Panc1 (cell line): ENCODE measurements at regions not wholly inside any gene's neighbourhood (a gene's known extent, or its start where the extent isn't known, plus 50 kb on each side); places are given as distances from the start of the nearest gene placed in this dataset.

Source experiments
- ATAC-seq: fragments of 200-7000 bp; cut with Tn5 transposase; 2 replicates; pipeline ENCODE4 v1.9.1; 2020; ENCODE audit warnings: mild to moderate bottlenecking, moderate library complexity
- BruUV-seq: library from RNA; stranded (reverse); fragments of 400-500 nt; replicated peaks from 2 replicates; lab custom pipeline; 2021; lab: Mats Ljungman, UMichigan
- CTCF ChIA-PET: fragments of 300-600 bp; sonication (Branson Sonifier 250); formaldehyde crosslinking; loops from one replicate; lab custom pipeline; 2022; ENCODE audit warnings: antibody characterized with exemption; lab: Charles Lee
- POLR2A ChIA-PET: fragments of 300-600 bp; sonication (Branson Sonifier 250); formaldehyde crosslinking; loops from one replicate; lab custom pipeline; 2022; ENCODE audit warnings: antibody characterized with exemption; lab: Charles Lee
- DNase-seq: peaks from one replicate; pipeline ENCODE4 v3.0.0-alpha.2; 2010; ENCODE audit warnings: low read depth, low spot score
- H3K27ac ChIP-seq: 2 replicates; pipeline ENCODE4 v1.5.1; 2011; ENCODE audit warnings: mild to moderate bottlenecking, low read length, inconsistent platforms
- H3K27me3 ChIP-seq: fragments of 200-500 bp; sonication (Bioruptor generic); 2 replicates; pipeline ENCODE4 v1.6.0; 2014; ENCODE audit warnings: low read length, inconsistent platforms; ENCODE audit not compliant: control insufficient read depth, insufficient read depth
- H3K36me3 ChIP-seq: fragments of 200-500 bp; sonication (Bioruptor generic); 2 replicates; pipeline ENCODE4 v1.5.1; 2014; ENCODE audit warnings: inconsistent platforms, mild to moderate bottlenecking, low read length, moderate library complexity; ENCODE audit not compliant: control insufficient read depth, insufficient read depth
- H3K4me1 ChIP-seq: 2 replicates; pipeline ENCODE4 v1.5.1; 2011; ENCODE audit warnings: inconsistent platforms, mild to moderate bottlenecking, low read length, moderate library complexity; ENCODE audit not compliant: control insufficient read depth, insufficient read depth
- H3K4me3 ChIP-seq, 2 experiments: 2 replicates each; pipeline ENCODE4 v1.5.1; 2011 to 2012; ENCODE audit warnings: low read depth in 2 of 2, low read length in 2 of 2, mild to moderate bottlenecking in 2 of 2, inconsistent platforms in 1 of 2, moderate library complexity in 1 of 2
- H3K9me3 ChIP-seq: fragments of 200-500 bp; sonication (Bioruptor generic); 2 replicates; pipeline ENCODE4 v1.5.1; 2014; ENCODE audit warnings: low read depth, mild to moderate bottlenecking, inconsistent platforms, low read length, moderate library complexity; ENCODE audit not compliant: control insufficient read depth, insufficient read depth
- CTCF ChIP-seq: fragments of 450-650 bp; IDR thresholded peaks from 2 replicates; pipeline ENCODE4 v1.5.1; 2017; ENCODE audit warnings: mild to moderate bottlenecking
- POLR2AphosphoS5 ChIP-seq: IDR thresholded peaks from 2 replicates; pipeline ENCODE4 v1.6.1; 2012; ENCODE audit warnings: mild to moderate bottlenecking, low read depth, low read length, moderate library complexity
- REST ChIP-seq, 2 experiments: IDR thresholded peaks; 2 replicates each; pipeline ENCODE4 v1.6.1; 2011 to 2012; ENCODE audit warnings: low read depth in 2 of 2, control low read depth in 1 of 2, low read length in 1 of 2, mild to moderate bottlenecking in 1 of 2, moderate library complexity in 1 of 2; ENCODE audit not compliant: insufficient read depth in 1 of 2
- SIN3A ChIP-seq: IDR thresholded peaks from 2 replicates; pipeline ENCODE4 v1.6.1; 2012; ENCODE audit warnings: low read depth, mild to moderate bottlenecking, low read length, moderate library complexity, borderline replicate concordance; ENCODE audit not compliant: insufficient read depth
- TCF7L2 ChIP-seq: IDR thresholded peaks from 2 replicates; pipeline ENCODE4 v1.6.1; 2011; ENCODE audit warnings: mild to moderate bottlenecking, low read depth, low read length, inconsistent platforms
- in situ Hi-C: cut with HindIII; loops from 2 replicates; pipeline ENCODE4 v1.10.0; 2016; ENCODE audit warnings: low sequenced_read_pairs, low pct_unique_long_range_greater_than_20kb
- intact Hi-C: fragments of 100-400 bp; cut with micrococcal nuclease; formaldehyde crosslinking; loops from one replicate; pipeline ENCODE4 v1.10.0; 2022; ENCODE audit not compliant: unreplicated experiment

GRCh38 chr14:97097296-97097695 is 300.1 kb downstream of the VRK1 start:
- Histone ChIP-seq H3K27ac (no peak overlapping the region), H3K4me3 (no peak overlapping the region), H3K27me3 (no peaks in the 10 kb centered on the region), H3K36me3 (no peaks in the 10 kb centered on the region), H3K9me3 (no peaks in the 10 kb centered on the region), H3K4me1 (no peaks in the 10 kb centered on the region)
- no TSS peak for BruUV-seq
- DNase-seq = no peak
- intact Hi-C loops (no loop called here), in situ Hi-C loops (no loop called here)
- ChIA-PET CTCF (no interaction called here), POLR2A (no interaction called here)
- no peak for TF ChIP-seq SIN3A
- TF ChIP-seq CTCF = no peak
- TF ChIP-seq TCF7L2 = no peak
- TF ChIP-seq REST (IDR thresholded peaks at IDR 0.05; ENCODE audit: insufficient read depth in 1 of 2, low read depth in 2 of 2, low read length in 1 of 2) = no peak
- no peak for ATAC-seq

GRCh38 chr14:97100306-97100705 is 303.1 kb downstream of the VRK1 start:
- CTCF ChIA-PET = no interaction called here
- POLR2A ChIA-PET = no interaction called here
- Histone ChIP-seq H3K4me3 (no peak overlapping the region), H3K27ac (no peak overlapping the region), H3K36me3 (no peaks in the 10 kb centered on the region), H3K9me3 (no peaks in the 10 kb centered on the region), H3K27me3 (no peaks in the 10 kb centered on the region; the same call in 1 of the 2 replicates), H3K4me1 (no peaks in the 10 kb centered on the region)
- intact Hi-C loops = no loop called here
- in situ Hi-C loops = no loop called here
- no peak for DNase-seq
- BruUV-seq = no TSS peak
- TF ChIP-seq CTCF (no peak), SIN3A (no peak), TCF7L2 (no peak), REST (IDR thresholded peaks at IDR 0.05; ENCODE audit: insufficient read depth in 1 of 2, low read depth in 2 of 2, low read length in 1 of 2) (no peak), POLR2AphosphoS5 (no peak)
- ATAC-seq = no peak
